ENCODE measurements at regions not wholly inside any gene's neighbourhood (a gene's known extent, or its start where the extent isn't known, plus 50 kb on each side); places are given as distances from the start of the nearest gene placed in this dataset.

DNA sequence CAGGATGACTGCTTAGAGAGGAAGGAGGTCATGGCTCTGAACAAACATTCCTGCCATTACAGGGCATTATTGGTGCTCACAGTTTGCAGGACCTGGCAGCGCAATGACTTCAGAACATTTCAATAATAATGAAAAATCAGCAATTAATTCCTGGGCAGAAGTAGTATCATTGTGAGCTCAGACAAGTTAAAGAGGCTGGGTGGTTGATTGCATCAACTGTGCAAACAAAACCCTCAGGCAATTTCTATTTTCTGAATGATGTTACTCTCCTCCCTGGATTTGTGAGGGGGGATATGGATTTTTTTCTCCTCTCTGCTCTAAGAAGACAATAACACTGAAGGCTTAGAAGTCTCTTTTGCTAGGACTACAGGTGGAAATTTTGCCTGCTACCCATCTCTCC, 168.1 kb upstream of the TACR1 start (continued):
- TF ChIP-seq, protein P1, sequence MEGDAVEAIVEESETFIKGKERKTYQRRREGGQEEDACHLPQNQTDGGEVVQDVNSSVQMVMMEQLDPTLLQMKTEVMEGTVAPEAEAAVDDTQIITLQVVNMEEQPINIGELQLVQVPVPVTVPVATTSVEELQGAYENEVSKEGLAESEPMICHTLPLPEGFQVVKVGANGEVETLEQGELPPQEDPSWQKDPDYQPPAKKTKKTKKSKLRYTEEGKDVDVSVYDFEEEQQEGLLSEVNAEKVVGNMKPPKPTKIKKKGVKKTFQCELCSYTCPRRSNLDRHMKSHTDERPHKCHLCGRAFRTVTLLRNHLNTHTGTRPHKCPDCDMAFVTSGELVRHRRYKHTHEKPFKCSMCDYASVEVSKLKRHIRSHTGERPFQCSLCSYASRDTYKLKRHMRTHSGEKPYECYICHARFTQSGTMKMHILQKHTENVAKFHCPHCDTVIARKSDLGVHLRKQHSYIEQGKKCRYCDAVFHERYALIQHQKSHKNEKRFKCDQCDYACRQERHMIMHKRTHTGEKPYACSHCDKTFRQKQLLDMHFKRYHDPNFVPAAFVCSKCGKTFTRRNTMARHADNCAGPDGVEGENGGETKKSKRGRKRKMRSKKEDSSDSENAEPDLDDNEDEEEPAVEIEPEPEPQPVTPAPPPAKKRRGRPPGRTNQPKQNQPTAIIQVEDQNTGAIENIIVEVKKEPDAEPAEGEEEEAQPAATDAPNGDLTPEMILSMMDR (conservative IDR thresholded peaks at IDR 0.05; ENCODE audit: low read depth in 2 of 2), result no peak

DNA sequence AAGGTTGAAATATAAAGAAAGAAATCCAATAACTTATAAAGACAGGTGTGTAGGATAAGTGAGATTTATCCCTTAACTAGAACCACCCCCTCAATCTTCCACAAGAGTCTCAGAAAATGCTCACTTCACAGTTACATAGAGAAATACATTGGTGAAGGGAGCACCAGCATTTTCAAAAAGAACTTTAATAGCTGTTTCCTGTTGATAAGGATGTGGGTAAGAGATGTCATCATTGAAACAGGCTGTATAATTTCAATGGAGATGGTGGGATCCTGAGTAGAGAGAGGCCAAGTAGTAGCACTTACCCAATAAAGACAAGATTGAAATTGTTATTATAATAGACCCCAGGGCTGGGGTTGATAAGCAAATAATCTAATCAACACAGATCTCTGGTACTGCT, 162.2 kb upstream of the TACR1 start:
- Histone ChIP-seq H2AFZ (no peak overlapping the region), H3K27ac (ENCODE audit: low read depth) (no peak overlapping the region), H3K79me2 (replicated peaks; ENCODE audit: insufficient read depth) (no peaks in the 10 kb centered on the region), H3K4me3 (no peak overlapping the region), H3K27me3 (ENCODE audit: insufficient read depth) (no peaks in the 10 kb centered on the region), H3F3A (replicated peaks; ENCODE audit: low read depth) (no peaks in the 10 kb centered on the region), H3K9me2 (ENCODE audit: insufficient read depth) (0 out of 2 replicates have a peak, but pooled peaks cover 3% of the 10 kb centered on the region), H3K36me3 (ENCODE audit: insufficient read depth) (no peaks in the 10 kb centered on the region), H3K4me2 (no peak overlapping the region), H4K20me1 (replicated peaks; ENCODE audit: insufficient read depth) (no peaks in the 10 kb centered on the region), H3K4me1 (ENCODE audit: insufficient read depth) (no peaks in the 10 kb centered on the region)
- Mint-ChIP-seq H3K9me3 (no peaks in the 10 kb centered on the region), H3K4me3 (no peak overlapping the region), H3K36me3 (ENCODE audit: low read depth) (no peaks in the 10 kb centered on the region), H3K27ac (no peak overlapping the region), H3K4me1 (no peaks in the 10 kb centered on the region), H3K27me3 (ENCODE audit: insufficient read depth, low read depth, poor library complexity) (no peaks in the 10 kb centered on the region)
- TF ChIP-seq EZH2phosphoT487 (IDR thresholded peaks at IDR 0.05; ENCODE audit: unreplicated experiment), result no peak
- no peak for TF ChIP-seq STAT1 (IDR thresholded peaks at IDR 0.05; ENCODE audit: unreplicated experiment)
- TF ChIP-seq, protein P2, sequence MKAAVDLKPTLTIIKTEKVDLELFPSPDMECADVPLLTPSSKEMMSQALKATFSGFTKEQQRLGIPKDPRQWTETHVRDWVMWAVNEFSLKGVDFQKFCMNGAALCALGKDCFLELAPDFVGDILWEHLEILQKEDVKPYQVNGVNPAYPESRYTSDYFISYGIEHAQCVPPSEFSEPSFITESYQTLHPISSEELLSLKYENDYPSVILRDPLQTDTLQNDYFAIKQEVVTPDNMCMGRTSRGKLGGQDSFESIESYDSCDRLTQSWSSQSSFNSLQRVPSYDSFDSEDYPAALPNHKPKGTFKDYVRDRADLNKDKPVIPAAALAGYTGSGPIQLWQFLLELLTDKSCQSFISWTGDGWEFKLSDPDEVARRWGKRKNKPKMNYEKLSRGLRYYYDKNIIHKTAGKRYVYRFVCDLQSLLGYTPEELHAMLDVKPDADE (IDR thresholded peaks at IDR 0.05), result no peak
- TF ChIP-seq EZH2 (IDR thresholded peaks at IDR 0.05; ENCODE audit: low read depth, unreplicated experiment), result no peak
- no peak for TF ChIP-seq JUNB (IDR thresholded peaks at IDR 0.05; ENCODE audit: unreplicated experiment)
- no peak for TF ChIP-seq NANOG (IDR thresholded peaks at IDR 0.05; ENCODE audit: borderline replicate concordance)
- TF ChIP-seq CREB1 (CRISPR knock-in tag; IDR thresholded peaks at IDR 0.05; ENCODE audit: low read depth), result no peak
- no peak for TF ChIP-seq POLR2AphosphoS5 (IDR thresholded peaks at IDR 0.05; ENCODE audit: low read depth)
- TF ChIP-seq ZNF114 (CRISPR knock-in tag; IDR thresholded peaks at IDR 0.05), result no peak
- TF ChIP-seq, protein P3, sequence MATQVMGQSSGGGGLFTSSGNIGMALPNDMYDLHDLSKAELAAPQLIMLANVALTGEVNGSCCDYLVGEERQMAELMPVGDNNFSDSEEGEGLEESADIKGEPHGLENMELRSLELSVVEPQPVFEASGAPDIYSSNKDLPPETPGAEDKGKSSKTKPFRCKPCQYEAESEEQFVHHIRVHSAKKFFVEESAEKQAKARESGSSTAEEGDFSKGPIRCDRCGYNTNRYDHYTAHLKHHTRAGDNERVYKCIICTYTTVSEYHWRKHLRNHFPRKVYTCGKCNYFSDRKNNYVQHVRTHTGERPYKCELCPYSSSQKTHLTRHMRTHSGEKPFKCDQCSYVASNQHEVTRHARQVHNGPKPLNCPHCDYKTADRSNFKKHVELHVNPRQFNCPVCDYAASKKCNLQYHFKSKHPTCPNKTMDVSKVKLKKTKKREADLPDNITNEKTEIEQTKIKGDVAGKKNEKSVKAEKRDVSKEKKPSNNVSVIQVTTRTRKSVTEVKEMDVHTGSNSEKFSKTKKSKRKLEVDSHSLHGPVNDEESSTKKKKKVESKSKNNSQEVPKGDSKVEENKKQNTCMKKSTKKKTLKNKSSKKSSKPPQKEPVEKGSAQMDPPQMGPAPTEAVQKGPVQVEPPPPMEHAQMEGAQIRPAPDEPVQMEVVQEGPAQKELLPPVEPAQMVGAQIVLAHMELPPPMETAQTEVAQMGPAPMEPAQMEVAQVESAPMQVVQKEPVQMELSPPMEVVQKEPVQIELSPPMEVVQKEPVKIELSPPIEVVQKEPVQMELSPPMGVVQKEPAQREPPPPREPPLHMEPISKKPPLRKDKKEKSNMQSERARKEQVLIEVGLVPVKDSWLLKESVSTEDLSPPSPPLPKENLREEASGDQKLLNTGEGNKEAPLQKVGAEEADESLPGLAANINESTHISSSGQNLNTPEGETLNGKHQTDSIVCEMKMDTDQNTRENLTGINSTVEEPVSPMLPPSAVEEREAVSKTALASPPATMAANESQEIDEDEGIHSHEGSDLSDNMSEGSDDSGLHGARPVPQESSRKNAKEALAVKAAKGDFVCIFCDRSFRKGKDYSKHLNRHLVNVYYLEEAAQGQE (IDR thresholded peaks at IDR 0.05; ENCODE audit: unreplicated experiment), result no peak
- ATAC-seq (no peak), DNase-seq (ENCODE audit: low spot score) (no peak)

Data from GM23338 (cell line).